ENCODE measurements at regions not wholly inside any gene's neighbourhood (a gene's known extent, or its start where the extent isn't known, plus 50 kb on each side); places are given as distances from the start of the nearest gene placed in this dataset.

DNA sequence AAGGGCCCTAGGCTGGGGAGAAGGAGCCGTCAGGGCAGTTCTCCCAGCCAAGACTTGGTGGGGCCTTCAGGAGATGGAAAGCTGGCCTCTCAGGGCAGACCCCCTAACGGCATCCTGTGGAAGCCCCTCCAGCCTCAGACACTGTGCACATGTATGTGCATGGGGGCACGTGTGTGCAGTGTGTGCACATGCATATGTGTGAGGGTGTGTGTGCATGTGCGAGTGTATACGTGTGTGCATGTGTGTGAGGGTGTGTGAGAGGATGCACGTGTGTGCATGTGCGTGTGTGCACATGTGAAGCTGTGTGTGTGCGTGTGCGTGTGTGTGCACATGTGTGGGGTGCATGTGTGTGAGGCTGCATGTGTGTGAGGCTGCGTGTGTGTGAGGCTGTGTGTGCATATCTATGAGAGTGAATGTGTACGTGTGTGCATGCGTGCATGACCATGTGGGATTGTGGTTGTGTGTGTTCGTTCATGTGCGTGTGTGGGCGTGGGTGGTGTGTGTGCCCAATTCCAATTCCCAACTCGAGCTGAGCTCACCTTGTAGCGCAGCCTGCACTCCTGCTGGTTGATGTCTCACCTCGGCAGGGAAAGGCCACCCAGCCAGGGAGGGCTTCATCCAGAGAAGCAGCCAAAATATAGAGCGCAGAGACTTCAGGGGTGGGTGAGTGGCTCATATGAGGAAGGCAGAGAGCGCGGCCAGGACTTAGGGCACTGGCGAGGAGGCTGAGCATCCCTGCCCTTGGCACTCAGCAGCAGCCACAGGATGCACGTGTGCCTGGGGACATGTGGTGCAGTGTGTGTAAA is 142.7 kb upstream of the PPP1R26 start:
- Histone ChIP-seq H3K79me2 (ENCODE audit: control insufficient read depth, insufficient read depth, low read length) (no peaks in the 10 kb centered on the region), H4K20me1 (ENCODE audit: control insufficient read depth, extremely low read depth, insufficient read depth, low read length) (no peaks in the 10 kb centered on the region), H3K9me1 (ENCODE audit: control insufficient read depth, extremely low read depth, insufficient read depth, low read length) (no peaks in the 10 kb centered on the region), H3K4me1 (ENCODE audit: control insufficient read depth, extremely low read depth, insufficient read depth, low read length) (no peaks in the 10 kb centered on the region), H3K27me3 (ENCODE audit: control insufficient read depth, extremely low read depth, insufficient read depth, low read length) (no peaks in the 10 kb centered on the region), H2AFZ (ENCODE audit: control insufficient read depth, low read length) (no peak overlapping the region), H3K9ac (ENCODE audit: control insufficient read depth, extremely low read depth, insufficient read depth, low read length) (no peak overlapping the region), H3K4me2 (ENCODE audit: control insufficient read depth, extremely low read depth, insufficient read depth, low read depth, low read length) (no peak overlapping the region), H3K4me3 (ENCODE audit: control insufficient read depth in 2 of 3, extremely low read depth in 1 of 3, insufficient read depth in 2 of 3, low read depth in 1 of 3, low read length in 3 of 3) (no peak overlapping the region), H3K36me3 (ENCODE audit: control insufficient read depth in 2 of 2, extremely low read depth in 1 of 2, insufficient read depth in 2 of 2, low read length in 2 of 2) (no peaks in the 10 kb centered on the region), H3K27ac (ENCODE audit: control insufficient read depth, insufficient read depth, low read length) (no peak overlapping the region), H3K9me3 (ENCODE audit: control insufficient read depth, low read depth, low read length) (peaks cover 2% of the 10 kb centered on the region)
- FAIRE-seq (no peak), DNase-seq (ENCODE audit: low read depth, low spot score) (no peak)
- dilution Hi-C loops (cut with MboI; ENCODE audit: extremely low pct_ligation_motif_present, low sequenced_read_pairs) = no loop called here
- TF ChIP-seq EZH2 (IDR thresholded peaks at IDR 0.05; ENCODE audit: low read length) (no peak), CTCF (optimal IDR thresholded peaks at IDR 0.05 in 1 of 3, IDR thresholded peaks at IDR 0.05 in 1 of 3, conservative IDR thresholded peaks at IDR 0.05 in 1 of 3; ENCODE audit: extremely low read depth in 1 of 3, insufficient read depth in 2 of 3, low read length in 3 of 3) (no peak)

DNA sequence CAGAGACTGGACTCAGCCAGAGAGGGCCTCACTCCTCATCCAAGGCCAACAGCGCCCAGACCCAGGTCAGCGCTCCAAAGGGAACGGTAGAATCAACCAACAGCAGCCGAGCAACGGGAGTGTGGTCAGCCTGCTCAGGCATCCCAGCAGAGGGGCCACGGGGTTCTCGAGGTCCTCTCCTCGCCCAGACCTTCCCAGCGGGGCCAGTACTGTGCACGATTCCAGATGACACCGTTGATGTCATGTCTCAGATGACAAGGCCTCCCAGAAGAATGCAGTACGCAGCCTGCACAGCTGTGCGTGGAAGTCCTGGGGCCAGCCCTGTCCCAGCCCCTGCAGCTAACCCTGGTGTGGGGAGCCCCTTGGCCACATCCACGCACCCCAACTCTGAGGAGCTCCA is 141.0 kb upstream of the PPP1R26 start:
- dilution Hi-C loops (cut with MboI; ENCODE audit: extremely low pct_ligation_motif_present, low sequenced_read_pairs) = no loop called here
- no peak overlapping the region for H3K27ac ChIP-seq (ENCODE audit: control insufficient read depth, insufficient read depth, low read length)
- H3K9me1 ChIP-seq (ENCODE audit: control insufficient read depth, extremely low read depth, insufficient read depth, low read length) = no peaks in the 10 kb centered on the region
- no peak overlapping the region for H3K4me2 ChIP-seq (ENCODE audit: control insufficient read depth, extremely low read depth, insufficient read depth, low read depth, low read length)
- DNase-seq (ENCODE audit: low read depth, low spot score) (no peak), FAIRE-seq (no peak)
- no peaks in the 10 kb centered on the region for H3K4me1 ChIP-seq (ENCODE audit: control insufficient read depth, extremely low read depth, insufficient read depth, low read length)
- no peaks in the 10 kb centered on the region for H3K27me3 ChIP-seq (ENCODE audit: control insufficient read depth, extremely low read depth, insufficient read depth, low read length)
- H3K36me3 ChIP-seq (ENCODE audit: control insufficient read depth in 2 of 2, extremely low read depth in 1 of 2, insufficient read depth in 2 of 2, low read length in 2 of 2) = no peaks in the 10 kb centered on the region
- H4K20me1 ChIP-seq (ENCODE audit: control insufficient read depth, extremely low read depth, insufficient read depth, low read length) = no peaks in the 10 kb centered on the region
- TF ChIP-seq CTCF (optimal IDR thresholded peaks at IDR 0.05 in 1 of 3, IDR thresholded peaks at IDR 0.05 in 1 of 3, conservative IDR thresholded peaks at IDR 0.05 in 1 of 3; ENCODE audit: extremely low read depth in 1 of 3, insufficient read depth in 2 of 3, low read length in 3 of 3) (no peak), EZH2 (IDR thresholded peaks at IDR 0.05; ENCODE audit: low read length) (no peak)
- no peaks in the 10 kb centered on the region for H3K79me2 ChIP-seq (ENCODE audit: control insufficient read depth, insufficient read depth, low read length)
- H3K4me3 ChIP-seq (ENCODE audit: control insufficient read depth in 2 of 3, extremely low read depth in 1 of 3, insufficient read depth in 2 of 3, low read depth in 1 of 3, low read length in 3 of 3) = no peak overlapping the region
- H3K9me3 ChIP-seq (ENCODE audit: control insufficient read depth, low read depth, low read length) = no peaks in the 10 kb centered on the region
- H2AFZ ChIP-seq (ENCODE audit: control insufficient read depth, low read length) = no peak overlapping the region
- H3K9ac ChIP-seq (ENCODE audit: control insufficient read depth, extremely low read depth, insufficient read depth, low read length) = no peak overlapping the region

All from keratinocyte (primary cell).